ENCODE measurements at regions not wholly inside any gene's neighbourhood (a gene's known extent, or its start where the extent isn't known, plus 50 kb on each side); places are given as distances from the start of the nearest gene placed in this dataset.

GRCh38 chr9:115556432-115556831 lies 438.5 kb upstream of the TNC start:
- no peak for TF ChIP-seq GATA2 (IDR thresholded peaks at IDR 0.05; ENCODE audit: low read depth, low read length)
- TF ChIP-seq GATA3 (IDR thresholded peaks at IDR 0.05; ENCODE audit: low read depth, low read length): no peak

Data from SH-SY5Y (cell line).